ENCODE measurements at regions not wholly inside any gene's neighbourhood (a gene's known extent, or its start where the extent isn't known, plus 50 kb on each side); places are given as distances from the start of the nearest gene placed in this dataset.

DNA sequence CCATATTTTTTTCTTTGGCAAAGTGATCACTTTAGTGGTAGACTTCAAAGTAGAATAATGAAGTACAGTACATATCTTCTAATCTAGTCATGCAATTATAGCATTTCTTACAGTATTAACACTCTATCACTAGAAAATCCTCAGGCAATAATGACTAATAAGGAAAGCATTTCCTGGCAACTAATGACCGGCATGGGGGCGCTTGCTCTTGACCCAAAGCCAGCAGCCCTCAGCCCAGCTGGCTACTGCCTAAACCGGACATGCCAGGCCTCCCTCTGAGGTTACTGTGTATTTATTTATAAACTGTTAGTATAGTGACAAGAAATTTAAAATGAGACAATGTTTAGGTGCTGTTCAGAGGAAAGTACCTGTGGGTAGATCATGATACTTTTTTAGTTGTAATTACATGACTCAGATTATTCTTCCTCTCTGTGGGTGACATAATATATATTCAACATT, 633.8 kb downstream of the PTPRC start (continued):
- TF ChIP-seq ZNF592 (IDR thresholded peaks at IDR 0.05) (no peak), USF2 (IDR thresholded peaks at IDR 0.05; ENCODE audit: borderline replicate concordance, low read depth, low read length) (no peak), ZSCAN29 (IDR thresholded peaks at IDR 0.05) (no peak), RUNX3 (IDR thresholded peaks at IDR 0.05; ENCODE audit: low read length) (peak; percentile 92), POLR2A (IDR thresholded peaks at IDR 0.05; ENCODE audit: low read depth, low read length) (no peak), RBBP5 (conservative IDR thresholded peaks at IDR 0.05) (no peak), ZNF24 (IDR thresholded peaks at IDR 0.05) (no peak), TCF12 (IDR thresholded peaks at IDR 0.05; ENCODE audit: low read depth, low read length) (peak; percentile 92), SMAD5 (IDR thresholded peaks at IDR 0.05; ENCODE audit: low read depth) (no peak), BRCA1 (IDR thresholded peaks at IDR 0.05; ENCODE audit: low read depth, low read length) (no peak), KAT2A (conservative IDR thresholded peaks at IDR 0.05; ENCODE audit: control insufficient read depth, low read depth, low read length) (no peak), SPI1 (IDR thresholded peaks at IDR 0.05; ENCODE audit: borderline replicate concordance, insufficient read depth, low read depth, low read length) (no peak), MAX (IDR thresholded peaks at IDR 0.05; ENCODE audit: low read depth, low read length) (no peak), HDAC2 (IDR thresholded peaks at IDR 0.05) (no peak), ZNF217 (IDR thresholded peaks at IDR 0.05) (no peak), CTCF (IDR thresholded peaks at IDR 0.05 in 2 of 3, conservative IDR thresholded peaks at IDR 0.05 in 1 of 3; ENCODE audit: control insufficient read depth in 2 of 3, extremely low read depth in 1 of 3, insufficient read depth in 1 of 3, low read depth in 3 of 3, low read length in 3 of 3) (no peak), GABPA (IDR thresholded peaks at IDR 0.05; ENCODE audit: low read depth) (peak; percentile 61; the same call in 1 of the 2 replicates)
- TF ChIP-seq, protein P1, sequence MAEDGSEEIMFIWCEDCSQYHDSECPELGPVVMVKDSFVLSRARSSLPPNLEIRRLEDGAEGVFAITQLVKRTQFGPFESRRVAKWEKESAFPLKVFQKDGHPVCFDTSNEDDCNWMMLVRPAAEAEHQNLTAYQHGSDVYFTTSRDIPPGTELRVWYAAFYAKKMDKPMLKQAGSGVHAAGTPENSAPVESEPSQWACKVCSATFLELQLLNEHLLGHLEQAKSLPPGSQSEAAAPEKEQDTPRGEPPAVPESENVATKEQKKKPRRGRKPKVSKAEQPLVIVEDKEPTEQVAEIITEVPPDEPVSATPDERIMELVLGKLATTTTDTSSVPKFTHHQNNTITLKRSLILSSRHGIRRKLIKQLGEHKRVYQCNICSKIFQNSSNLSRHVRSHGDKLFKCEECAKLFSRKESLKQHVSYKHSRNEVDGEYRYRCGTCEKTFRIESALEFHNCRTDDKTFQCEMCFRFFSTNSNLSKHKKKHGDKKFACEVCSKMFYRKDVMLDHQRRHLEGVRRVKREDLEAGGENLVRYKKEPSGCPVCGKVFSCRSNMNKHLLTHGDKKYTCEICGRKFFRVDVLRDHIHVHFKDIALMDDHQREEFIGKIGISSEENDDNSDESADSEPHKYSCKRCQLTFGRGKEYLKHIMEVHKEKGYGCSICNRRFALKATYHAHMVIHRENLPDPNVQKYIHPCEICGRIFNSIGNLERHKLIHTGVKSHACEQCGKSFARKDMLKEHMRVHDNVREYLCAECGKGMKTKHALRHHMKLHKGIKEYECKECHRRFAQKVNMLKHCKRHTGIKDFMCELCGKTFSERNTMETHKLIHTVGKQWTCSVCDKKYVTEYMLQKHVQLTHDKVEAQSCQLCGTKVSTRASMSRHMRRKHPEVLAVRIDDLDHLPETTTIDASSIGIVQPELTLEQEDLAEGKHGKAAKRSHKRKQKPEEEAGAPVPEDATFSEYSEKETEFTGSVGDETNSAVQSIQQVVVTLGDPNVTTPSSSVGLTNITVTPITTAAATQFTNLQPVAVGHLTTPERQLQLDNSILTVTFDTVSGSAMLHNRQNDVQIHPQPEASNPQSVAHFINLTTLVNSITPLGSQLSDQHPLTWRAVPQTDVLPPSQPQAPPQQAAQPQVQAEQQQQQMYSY (CRISPR knock-in tag; IDR thresholded peaks at IDR 0.05): no peak
- TF ChIP-seq, protein P2, sequence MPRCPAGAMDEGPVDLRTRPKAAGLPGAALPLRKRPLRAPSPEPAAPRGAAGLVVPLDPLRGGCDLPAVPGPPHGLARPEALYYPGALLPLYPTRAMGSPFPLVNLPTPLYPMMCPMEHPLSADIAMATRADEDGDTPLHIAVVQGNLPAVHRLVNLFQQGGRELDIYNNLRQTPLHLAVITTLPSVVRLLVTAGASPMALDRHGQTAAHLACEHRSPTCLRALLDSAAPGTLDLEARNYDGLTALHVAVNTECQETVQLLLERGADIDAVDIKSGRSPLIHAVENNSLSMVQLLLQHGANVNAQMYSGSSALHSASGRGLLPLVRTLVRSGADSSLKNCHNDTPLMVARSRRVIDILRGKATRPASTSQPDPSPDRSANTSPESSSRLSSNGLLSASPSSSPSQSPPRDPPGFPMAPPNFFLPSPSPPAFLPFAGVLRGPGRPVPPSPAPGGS (IDR thresholded peaks at IDR 0.05; ENCODE audit: borderline replicate concordance, insufficient read depth, low read depth, low read length, poor library complexity, severe bottlenecking): peak; percentile 59
